ENCODE measurements at regions not wholly inside any gene's neighbourhood (a gene's known extent, or its start where the extent isn't known, plus 50 kb on each side); places are given as distances from the start of the nearest gene placed in this dataset.
"Not testable (repeated sequence)": the region's sequence is repeated elsewhere in the genome, so short reads cannot be mapped to it uniquely, and the experiment has no call there.

DNA sequence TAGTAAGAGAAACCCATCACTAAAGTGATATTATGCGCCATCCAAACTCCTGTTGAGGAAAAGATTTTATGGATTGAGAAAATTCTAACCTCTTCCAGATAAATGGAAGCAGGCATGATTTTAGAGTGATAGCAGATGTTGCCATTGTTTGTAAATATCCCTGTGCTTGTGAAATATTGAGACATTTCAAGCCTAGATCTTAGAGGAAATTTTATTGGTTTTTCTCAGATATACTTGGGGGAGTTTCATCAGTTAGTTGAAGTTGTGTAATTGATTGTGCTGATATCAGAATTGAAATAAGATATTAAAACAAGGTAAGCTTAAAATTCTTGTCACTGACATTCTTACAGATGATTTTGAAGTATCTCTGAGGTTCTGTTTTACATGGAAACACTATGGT is 390.9 kb upstream of the FANCL start:
- no peak for DNase-seq

DNA sequence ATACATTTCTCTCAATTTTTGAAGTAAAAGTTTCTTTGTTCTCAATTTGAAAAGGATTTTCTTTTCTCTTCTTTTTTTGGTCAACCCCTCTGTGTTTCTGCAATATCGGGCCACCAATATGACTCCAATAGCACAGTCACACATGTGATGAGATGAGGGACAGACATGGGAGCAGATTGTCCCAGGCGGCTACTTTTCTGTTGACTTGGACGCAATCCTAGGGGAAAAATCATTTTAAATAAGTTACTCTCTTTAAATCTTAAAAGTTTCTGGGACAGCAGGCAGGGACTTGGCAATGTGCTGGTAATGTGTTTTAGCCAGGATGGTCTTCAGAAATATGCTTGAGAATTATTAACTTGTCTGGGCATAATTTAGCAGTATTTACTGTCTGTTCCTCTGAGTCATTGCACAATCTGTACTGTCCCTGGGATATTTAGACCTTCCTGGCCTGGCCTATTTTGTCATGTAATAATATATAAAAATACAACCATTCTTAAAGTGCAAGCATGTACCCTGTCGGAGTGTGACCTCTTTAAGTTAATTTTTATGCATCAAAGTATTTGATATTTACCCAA is 388.5 kb upstream of the FANCL start:
- no peak for DNase-seq

DNA sequence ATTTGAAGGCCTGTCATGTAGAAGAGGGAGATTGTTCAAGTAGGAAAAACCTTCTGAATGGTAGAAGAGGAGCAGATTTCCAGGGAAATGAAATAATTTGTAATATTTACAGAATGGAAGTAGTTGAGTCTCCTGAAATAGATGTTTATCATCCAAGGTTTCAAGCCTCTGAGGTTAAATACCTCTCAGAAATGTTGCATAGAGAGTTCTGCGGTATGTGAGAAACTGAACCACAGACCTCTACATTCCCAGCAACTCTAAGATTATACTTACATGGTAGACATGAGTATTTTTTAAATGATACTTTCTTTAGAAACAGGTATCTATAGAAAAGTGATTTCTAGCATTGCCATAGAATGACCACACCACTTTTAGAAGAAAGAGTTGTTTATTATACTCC is 379.8 kb upstream of the FANCL start:
- DNase-seq, result no peak

DNA sequence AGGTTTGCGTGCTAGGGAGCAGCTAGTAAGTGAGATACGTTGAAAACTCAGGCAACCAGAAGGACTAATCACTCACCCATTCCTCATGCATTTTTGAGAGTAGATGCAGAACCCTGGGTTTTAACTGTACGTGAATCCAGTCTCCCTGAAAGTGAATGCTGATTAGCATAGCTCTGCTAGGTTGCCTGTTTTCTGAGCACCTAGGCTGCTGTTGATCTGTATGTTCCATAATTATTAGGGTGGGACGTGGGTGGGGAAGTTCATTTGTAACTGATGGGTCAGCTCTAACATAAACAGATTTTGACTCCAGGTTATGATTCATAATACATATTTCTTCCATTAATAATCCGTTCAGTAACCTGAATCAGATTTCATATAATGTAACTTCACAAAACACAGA is 379.0 kb upstream of the FANCL start:
- no peak for DNase-seq

DNA sequence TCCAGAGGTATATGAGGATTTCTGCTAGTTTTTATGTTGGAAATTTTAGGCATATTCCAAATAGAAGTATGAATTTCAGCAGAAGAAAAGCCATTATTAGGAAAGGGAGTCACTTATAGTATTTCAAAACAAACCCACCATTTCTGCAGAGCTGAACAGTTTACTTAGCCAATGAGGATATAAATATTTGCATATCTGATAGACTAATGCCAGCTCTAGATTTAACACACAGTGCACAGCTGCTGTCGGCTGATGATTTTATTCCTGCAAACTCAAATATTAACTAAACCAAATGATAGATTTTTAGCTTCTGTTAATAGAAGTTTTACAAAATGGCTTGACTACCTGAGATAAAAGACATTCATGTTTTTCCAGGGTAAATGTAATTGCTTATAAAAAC is 375.8 kb upstream of the FANCL start:
- no peak for DNase-seq

DNA sequence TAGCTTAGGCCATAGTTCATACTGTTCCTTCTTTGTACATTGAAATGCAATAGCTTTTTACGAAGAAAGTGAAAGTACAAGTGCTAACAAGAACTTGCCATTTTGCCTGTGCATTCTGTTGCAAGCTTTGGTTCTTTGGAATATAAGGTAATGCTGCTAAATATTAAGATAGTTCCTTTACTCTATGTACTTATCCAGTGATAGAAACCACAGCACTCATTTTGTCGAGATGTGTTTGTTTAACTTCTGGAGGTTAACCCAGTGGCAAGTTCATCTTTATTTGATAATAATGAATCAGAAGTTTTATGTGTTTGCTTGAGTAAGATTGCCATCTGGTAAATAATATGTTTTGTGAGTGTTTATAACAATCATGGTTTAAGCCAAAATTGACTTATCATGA is 373.1 kb upstream of the FANCL start:
- DNase-seq, result no peak

DNA sequence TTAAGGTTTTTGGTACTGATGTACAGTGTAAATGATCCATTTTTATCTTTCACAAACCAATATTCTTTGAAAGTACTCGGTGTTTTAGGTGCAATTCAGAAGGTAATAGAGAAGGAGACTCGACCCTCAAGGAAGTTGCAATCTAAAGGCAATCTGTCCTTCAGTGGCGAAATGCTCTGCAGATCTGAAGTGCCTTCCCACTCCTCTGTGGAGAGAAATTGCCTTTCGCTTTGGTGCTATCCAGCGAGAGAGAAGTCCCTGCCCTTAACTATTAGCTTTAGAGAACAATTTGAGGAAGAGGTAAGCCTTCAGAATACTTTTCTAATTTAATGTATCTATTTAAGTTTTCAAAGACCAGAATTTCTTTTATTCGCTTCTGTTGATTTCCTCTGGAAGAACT is 371.8 kb upstream of the FANCL start:
- DNase-seq, result no peak

DNA sequence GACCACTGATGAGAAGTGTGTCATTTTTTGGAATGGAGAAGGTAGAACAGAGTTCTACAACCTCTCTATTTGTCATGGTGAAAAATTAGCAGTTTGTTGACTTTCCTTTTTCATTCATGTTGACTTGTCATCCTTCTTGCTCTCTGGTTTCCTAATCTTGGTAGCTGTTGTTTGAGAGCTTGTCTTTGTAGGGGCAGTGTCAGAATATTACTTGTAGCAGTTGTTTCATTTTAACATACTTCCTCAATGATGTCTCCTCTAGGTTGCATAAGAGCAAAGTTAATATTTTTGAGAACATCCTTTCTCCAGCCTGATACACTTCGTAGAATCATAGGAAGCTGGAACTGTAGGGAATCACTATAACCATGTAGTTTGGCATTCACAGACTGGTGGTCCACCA is 368.2 kb upstream of the FANCL start:
- no peak for DNase-seq

DNA sequence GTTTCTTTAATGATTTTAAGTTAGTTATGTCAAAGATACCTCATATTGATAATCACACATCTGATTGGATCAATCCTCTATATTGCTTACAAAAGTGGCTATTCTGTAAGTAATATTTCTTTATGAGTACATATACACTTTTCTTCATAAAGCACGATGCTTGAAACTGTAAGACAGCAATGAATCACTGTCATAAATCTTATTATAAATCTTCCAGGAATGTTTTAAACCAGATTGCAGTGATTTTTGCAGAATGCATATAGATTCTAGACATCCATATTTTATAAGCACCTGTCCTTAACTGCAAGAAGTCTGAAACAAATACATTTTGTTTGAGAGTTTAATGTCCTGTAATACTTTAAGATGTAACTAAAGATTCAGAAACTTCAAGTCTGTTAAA is 367.0 kb upstream of the FANCL start:
- DNase-seq, result no peak

DNA sequence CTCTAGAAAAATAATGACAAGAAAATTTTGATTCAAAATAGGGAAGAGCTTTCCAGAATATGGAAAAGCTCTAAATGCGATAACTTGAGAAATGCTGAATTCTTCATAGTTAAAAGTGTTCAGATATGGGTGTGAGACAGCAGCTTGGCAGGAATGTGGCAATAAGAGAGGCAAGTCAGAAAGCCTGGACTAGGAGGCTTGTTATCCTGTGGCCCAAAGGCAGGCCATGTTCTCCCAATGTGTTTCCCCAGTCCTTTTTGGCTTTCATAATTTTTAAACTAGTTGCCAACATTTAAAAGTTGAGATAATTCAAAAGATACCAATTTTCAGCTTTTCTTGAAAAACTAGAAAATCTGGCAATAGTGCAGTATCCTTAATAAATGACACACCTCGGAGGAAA is 366.3 kb upstream of the FANCL start:
- no peak for DNase-seq

DNA sequence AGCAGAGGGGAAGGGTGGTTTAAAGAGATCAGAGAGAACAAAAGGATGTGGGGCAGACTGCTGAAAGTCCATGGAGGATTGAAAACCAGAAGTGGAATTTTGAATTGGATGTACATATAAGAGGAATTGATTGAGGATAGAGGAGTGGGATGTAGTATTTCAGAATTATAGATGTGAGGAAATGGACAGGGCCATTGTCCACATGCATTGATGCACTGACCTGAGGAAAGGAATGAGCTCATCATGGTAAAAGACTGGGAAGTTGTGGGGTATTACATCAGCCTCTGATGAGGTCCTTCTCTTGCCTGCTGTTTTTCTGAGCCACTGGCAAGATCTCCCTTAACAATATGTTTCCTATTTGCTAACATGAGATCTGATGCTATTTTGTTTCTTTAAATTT is 365.7 kb upstream of the FANCL start:
- DNase-seq, result no peak

DNA sequence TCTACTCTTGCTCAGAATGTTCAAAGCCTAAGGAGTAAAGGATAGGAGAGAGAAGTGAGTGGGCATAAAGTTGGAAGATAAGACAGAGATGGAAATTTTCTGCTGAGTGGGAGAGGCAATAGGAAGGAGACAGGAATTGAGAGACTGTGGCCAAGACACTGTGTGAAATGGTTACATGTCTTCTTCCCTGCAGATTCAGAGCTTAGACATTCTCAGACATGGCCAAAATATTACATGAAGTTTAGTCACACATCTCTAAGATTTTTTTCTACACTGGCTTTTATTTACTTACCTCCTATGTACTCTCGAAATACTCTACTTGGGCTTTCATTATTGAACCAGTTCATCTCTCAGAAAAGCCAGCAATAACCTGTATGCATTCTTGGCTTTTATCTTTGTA is 363.0 kb upstream of the FANCL start:
- no peak for DNase-seq

DNA sequence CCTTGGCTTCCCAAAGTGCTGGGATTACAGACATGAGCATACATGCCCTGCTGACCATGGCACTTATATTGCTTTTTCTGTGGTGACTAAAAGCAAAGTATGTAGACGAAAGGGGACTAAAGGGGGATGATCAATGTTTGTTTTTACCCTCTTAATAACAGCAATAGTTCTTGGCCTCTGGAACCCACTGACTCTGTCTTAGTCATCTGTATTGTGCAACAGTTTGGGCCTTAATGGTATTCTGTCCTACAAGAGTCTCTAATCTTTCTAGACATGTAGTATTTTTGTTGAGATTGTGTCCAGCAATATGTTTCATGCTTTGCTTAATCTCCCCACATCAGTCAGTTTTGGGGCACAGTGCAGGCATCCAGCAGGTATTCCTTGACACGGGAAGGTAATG is 359.9 kb upstream of the FANCL start:
- no peak for DNase-seq

DNA sequence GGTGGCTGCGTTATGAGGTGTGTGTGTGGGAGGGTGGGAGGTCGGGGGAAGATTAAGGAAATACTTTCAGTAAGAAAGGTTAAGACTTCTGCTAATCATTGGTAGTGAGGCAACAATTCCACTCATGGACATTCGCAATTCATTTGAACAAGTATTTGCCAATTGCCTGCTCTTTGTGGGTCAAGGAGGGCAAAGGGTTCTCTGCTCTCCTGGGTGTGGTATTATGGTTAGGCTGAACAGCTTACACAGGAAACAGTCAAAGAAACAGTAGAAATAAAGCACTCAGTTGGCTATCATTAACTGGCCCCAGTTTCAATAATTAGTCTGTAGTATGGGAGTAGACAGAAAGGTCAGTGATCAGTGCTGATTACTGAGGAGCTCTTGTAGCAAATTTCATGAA is 357.0 kb upstream of the FANCL start:
- DNase-seq, result no peak

DNA sequence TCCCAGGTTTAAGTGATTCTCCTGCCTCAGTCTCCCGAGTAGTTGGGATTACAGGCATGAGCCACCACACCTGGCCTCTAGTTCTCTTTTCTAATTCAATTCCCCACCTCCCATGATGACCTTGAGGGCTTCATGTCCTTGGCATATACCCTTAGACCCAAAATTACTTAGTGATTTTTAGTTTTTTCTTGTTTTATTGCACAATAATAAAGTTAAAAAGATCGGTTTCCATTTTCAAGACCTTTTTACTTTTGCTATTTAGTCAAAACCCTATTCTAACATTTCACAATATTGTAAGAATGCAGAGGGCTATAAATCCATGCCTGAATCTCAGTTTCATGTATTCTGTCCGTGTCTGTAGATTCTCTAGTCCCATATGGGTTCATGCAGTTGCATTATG is 354.6 kb upstream of the FANCL start:
- no peak for DNase-seq

DNA sequence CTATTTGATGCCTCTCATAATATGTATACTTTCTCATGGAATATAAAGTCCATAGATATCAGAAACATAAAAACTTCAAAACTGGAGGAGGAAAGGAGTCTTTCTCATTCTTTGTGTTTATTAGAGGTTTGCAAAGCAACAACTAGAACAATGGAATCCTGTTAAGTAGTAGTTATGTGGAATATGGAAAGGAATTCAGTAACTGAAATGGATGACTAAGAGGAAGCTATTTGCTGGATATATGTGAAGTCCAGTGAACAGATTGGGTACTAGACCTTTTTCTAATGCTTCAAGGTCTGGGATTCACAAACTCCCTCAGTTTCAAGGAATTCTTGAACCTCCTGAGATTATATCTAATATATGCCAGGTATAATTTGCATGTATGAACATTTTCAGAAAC is 353.6 kb upstream of the FANCL start:
- no peak for DNase-seq

DNA sequence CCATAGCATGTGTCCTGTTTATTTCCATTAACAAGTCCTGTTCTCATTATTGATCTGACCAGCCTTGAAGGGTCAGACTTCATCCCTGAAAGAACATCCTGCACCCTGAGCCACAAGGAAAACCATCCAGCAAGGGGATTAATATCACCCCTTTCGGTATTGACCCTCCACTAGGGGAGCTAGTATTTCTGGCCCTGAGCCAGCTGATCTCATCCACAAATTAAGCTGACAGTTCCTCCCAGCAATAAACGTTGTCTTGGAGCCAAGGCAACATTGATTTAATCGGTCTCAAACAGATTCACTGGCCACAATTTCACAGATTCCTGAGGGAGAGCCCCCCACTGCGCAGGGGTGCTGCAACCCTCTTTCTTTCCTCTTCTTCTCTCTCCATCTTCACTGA is 353.1 kb upstream of the FANCL start:
- peak; percentile 86 for DNase-seq

DNA sequence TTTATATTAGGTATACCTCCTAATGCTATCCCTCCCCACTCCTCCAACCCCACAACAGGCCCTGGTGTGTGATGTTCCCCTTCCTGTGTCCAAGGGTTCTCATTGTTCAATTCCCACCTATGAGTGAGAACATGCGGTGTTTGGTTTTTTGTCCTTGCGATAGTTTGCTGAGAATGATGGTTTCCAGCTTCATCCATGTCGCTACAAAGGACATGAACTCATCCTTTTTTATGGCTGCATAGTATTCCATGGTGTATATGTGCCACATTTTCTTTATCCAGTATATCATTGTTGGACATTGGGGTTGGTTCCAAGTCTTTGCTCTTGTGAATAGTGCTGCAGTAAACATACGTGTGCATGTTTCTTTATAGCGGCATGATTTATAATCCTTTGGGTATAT is 345.1 kb upstream of the FANCL start:
- DNase-seq, result not testable (repeated sequence)

DNA sequence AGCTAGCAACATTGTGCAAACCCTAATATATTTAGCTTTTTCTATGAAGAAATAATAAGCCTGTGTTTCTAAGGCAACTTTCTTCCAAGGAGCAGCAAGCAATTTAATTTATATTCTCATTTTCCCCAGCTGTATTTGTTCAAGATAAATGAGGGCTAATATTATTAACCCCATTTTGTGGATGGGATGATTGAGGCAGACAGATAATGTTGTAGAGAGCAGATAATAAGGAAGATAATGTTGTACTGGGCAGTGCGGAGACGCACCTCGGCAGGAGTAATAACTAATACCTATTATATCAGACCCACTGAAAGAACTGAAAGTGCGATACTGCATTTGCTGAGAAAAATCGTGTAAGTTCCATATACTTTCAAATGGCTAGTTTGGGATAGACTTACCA is 344.1 kb upstream of the FANCL start:
- no peak for DNase-seq

DNA sequence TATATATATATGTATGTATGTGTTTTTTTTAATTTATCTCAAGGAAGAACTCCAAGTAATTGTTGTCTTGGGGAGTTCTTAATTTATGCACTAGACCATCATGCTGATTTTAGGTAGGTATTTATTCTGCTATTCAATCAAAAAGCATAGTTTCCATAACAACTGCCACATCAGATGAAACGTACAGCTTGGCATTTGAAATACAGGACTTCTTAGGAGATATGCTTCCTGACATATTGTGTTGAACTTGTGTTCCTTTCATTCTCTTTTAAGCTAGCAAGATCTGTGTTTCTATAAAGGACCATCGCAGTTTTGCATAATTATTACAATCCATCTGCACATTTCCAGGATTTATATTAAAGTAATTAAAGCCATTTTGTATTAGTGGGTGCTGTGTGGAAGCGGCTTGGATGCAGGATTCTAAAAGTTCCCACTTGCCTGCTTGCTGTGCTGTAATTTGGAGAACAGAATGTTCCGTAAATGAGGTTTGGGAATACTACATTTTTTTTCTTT is 343.5 kb upstream of the FANCL start:
- no peak for DNase-seq

DNA sequence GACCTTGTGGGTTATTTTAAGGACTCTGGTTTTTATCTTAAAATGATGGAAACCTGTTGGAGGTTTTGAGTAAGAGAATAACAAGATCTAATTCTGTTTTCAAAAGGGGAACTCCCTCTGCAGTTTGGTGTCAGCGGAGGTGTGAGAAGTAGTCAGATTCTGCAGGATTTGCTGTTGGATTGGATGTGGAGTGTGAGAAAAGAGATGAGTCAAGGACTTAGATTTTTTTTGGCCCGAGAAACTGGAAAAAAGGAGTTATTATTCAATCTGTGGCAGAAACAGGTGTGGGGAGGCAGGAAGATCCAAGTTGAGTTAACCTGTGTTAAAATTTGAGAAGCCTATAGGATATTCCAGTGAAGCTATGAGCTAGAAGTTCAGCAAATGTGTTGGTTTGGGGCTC is 337.2 kb upstream of the FANCL start:
- DNase-seq, result no peak

DNA sequence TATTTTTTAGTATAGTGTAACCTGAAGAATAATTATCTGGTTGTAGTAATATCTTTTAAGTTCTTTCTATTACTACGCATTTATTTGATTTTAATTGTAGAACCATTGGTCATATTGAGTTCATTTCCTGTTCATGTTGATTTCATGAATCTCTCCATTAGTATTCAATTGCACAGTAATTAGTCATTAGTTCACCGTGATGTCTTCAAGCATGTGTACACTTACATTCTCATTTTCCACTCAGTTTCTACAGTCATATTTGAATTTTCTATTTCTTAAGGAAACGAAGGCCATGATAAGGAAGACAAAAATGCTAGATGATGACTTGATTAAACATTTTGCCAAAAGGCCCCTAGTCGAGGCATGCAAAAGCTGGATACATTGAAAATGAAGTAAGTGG is 333.7 kb upstream of the FANCL start:
- no peak for DNase-seq

DNA sequence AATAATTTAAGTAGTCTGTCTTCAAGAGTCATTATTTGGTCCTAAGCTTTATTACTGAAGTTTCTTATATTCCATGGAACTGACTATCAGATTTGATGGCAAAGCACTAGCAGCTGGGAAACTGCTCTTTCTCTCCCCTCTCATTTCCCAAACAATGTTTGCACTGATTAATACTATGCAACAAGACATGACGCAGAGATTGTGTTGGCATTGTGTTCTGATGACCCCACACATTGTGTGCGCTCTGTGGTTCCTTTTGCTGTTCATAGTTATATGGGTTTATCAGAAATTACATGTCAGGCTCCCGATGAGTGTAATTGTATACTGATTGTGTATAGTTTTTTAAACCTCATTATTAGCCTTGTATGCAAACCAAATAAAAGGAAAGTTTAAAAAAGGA is 331.6 kb upstream of the FANCL start:
- no peak for DNase-seq

DNA sequence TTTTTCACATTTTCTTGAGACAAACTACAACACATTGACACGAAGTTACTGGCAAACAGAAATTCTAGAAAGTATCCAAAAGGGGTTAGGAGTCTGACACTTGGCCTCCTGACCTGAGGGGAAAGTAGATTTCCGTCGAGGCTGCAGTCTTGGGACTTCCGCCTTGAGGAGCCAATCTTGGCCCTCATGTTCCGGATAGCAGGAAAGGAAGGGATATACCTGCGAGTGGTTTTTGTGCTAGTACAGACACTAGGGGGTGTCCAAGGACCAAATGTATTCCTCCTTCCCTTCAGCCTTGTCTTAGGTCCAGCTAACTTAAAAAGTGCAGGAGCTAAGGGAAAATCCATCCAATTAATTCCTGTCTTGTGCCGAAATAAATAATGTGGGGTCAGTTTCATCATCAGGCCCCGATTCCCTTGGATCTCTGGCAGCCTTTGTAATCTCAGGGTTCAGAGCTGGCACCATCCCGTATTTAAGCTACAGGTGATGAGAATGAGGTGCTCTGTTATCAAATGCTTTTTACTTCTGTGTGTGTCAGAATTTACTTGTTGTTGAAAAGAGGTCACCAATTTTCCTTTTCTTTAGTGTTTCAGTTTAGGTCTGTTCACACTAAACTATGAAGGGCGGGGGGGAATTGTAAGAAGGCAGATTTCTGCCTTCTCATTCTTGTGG is 330.2 kb upstream of the FANCL start:
- peak; percentile 92 for DNase-seq

DNA sequence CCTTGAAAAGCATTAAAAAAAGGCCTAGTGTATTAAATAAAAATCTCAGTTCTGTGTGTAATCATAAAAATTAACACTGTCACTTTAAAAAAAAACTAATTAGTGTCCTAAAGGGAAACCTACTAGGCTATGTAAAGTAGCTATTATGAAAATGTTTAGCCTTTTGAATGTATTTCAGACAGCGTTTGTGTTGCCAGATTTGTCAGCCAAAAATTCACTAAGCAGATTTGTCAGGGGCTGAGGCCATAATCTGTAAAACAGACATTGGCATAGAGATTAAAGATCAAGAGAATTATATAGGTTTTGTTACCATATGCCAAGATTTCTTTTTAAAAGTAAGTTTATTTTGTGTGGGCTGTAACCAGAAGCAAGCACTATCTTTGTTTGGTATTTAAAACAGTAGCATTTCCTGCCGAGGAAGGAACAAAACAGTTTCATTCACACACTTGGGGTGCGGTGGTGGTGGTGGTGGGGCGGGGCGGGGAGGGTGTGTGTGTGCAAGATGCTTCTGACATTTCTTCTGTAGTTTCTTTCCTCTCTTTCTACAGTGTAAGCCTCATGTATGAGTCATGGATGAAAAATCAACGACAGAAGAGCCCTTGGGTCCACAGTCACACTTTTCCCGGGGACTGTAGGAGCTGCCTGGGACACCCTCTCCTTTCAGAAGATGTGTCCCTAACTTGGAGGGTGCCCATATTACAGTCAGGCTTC is 328.5 kb upstream of the FANCL start:
- peak; percentile 84 for DNase-seq

Data from NCI-H82 (cell line).